ENCODE measurements at regions not wholly inside any gene's neighbourhood (a gene's known extent, or its start where the extent isn't known, plus 50 kb on each side); places are given as distances from the start of the nearest gene placed in this dataset.

GRCh38 chr20:54940522-54940921, 465.1 kb downstream of the DOK5 start:
- Histone ChIP-seq H2BK20ac (ENCODE audit: low read depth, low read length, poor library complexity, severe bottlenecking) (no peak overlapping the region), H3T11ph (ENCODE audit: low read length) (no peak overlapping the region), H3K4ac (ENCODE audit: low read depth, low read length) (no peak overlapping the region), H3K4me2 (ENCODE audit: insufficient read depth, insufficient read length, low read length) (no peak overlapping the region), H3K9me3 (ENCODE audit: control insufficient read depth, low read depth, low read length) (no peaks in the 10 kb centered on the region), H4K20me1 (ENCODE audit: control insufficient read depth, insufficient read depth, insufficient read length) (no peaks in the 10 kb centered on the region), H3K23ac (ENCODE audit: insufficient read length, low read depth, low read length) (no peak overlapping the region), H3K27ac (ENCODE audit: insufficient read length, low read depth, low read length) (no peak overlapping the region), H2BK12ac (ENCODE audit: insufficient read length, low read depth, low read length) (no peak overlapping the region), H3K9ac (ENCODE audit: extremely low read depth, insufficient read length, low read length) (no peak overlapping the region), H3K56ac (ENCODE audit: insufficient read length, low read depth, low read length) (no peak overlapping the region), H4K91ac (ENCODE audit: insufficient read length, low read depth, low read length) (no peak overlapping the region), H3K18ac (ENCODE audit: insufficient read length, low read depth, low read length) (no peak overlapping the region), H3K27me3 (ENCODE audit: insufficient read depth, low read length) (no peaks in the 10 kb centered on the region), H3K23me2 (ENCODE audit: insufficient read length, low read depth, low read length, poor library complexity, severe bottlenecking) (no peaks in the 10 kb centered on the region), H3K79me2 (ENCODE audit: insufficient read depth, low read length) (no peaks in the 10 kb centered on the region), H2BK120ac (ENCODE audit: low read depth, low read length, poor library complexity, severe bottlenecking) (no peak overlapping the region), H3K79me1 (ENCODE audit: insufficient read depth, low read depth, low read length, poor library complexity, severe bottlenecking) (no peaks in the 10 kb centered on the region), H4K5ac (ENCODE audit: insufficient read length, low read depth, low read length) (no peak overlapping the region), H2AFZ (ENCODE audit: low read length) (no peak overlapping the region), H3K4me1 (ENCODE audit: insufficient read depth, low read length) (no peaks in the 10 kb centered on the region), H2AK5ac (ENCODE audit: insufficient read length, low read length) (no peak overlapping the region), H2BK15ac (ENCODE audit: low read depth, low read length) (no peak overlapping the region), H2BK5ac (ENCODE audit: insufficient read length, low read length) (no peak overlapping the region), H4K8ac (replicated peaks; ENCODE audit: insufficient read length, low read depth, low read length) (no peak overlapping the region), H3K14ac (ENCODE audit: insufficient read depth, low read length) (no peak overlapping the region)
- H3K4me3 Mint-ChIP-seq = no peak overlapping the region
- H3K4me1 Mint-ChIP-seq = no peaks in the 10 kb centered on the region
- H3K9me3 Mint-ChIP-seq = no peaks in the 10 kb centered on the region
- no peaks in the 10 kb centered on the region for H3K36me3 Mint-ChIP-seq (ENCODE audit: insufficient read depth in 1 of 3, low read depth in 3 of 3)
- no CpG with 5 or more reads among the region's 4 CpGs for WGBS (ENCODE audit: extremely low coverage, insufficient read length, low lambda C conversion rate)
- no peak for TF ChIP-seq CTCF (conservative IDR thresholded peaks at IDR 0.05)
- DNase-seq = no peak
- no peaks in the 10 kb centered on the region; the same call in none of the 2 replicates for H3K27me3 Mint-ChIP-seq (ENCODE audit: low read depth)
- H3K27ac Mint-ChIP-seq = no peak overlapping the region

All from H9 (cell line).